ENCODE measurements at regions not wholly inside any gene's neighbourhood (a gene's known extent, or its start where the extent isn't known, plus 50 kb on each side); places are given as distances from the start of the nearest gene placed in this dataset.

DNA sequence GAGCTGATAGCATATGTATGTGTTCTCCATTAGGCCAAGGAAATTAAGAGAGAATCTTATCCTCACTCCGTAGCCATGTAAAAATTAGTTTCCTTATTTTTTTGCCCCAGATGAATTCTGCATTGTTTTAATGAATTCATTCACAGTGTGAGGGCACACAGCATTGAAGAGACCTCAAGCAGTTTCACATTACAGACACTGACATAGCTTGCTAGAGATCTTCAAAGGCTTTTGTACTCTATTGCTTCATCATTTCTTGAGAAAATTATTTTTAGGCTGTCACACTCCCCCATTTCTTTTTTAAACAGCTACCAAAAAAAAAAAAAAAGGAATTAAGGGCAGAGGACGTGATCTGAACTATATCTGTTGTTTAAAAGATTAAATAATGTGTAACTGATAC, 251.1 kb downstream of the BCAT1 start:
- H3K27me3 ChIP-seq (ENCODE audit: control insufficient read depth, insufficient read depth, low read length), result no peaks in the 10 kb centered on the region
- H4K91ac ChIP-seq (ENCODE audit: insufficient read depth, low read depth, low read length), result no peak overlapping the region
- H2BK15ac ChIP-seq (ENCODE audit: low read depth, low read length), result no peak overlapping the region
- H3K14ac ChIP-seq (replicated peaks; ENCODE audit: low read depth, low read length), result no peak overlapping the region
- H2AFZ ChIP-seq (replicated peaks; ENCODE audit: low read length, poor library complexity), result no peak overlapping the region
- H4K8ac ChIP-seq (ENCODE audit: low read depth in 2 of 2, low read length in 2 of 2), result no peak overlapping the region
- no peak for TF ChIP-seq BHLHE40 (IDR thresholded peaks at IDR 0.05; ENCODE audit: low read depth, low read length)
- no peak for TF ChIP-seq RFX5 (IDR thresholded peaks at IDR 0.05; ENCODE audit: low read depth, low read length)
- no peak for TF ChIP-seq FOS (IDR thresholded peaks at IDR 0.05; ENCODE audit: low read depth, low read length)
- no peak for TF ChIP-seq SMC3 (IDR thresholded peaks at IDR 0.05; ENCODE audit: low read depth, low read length)
- TF ChIP-seq, protein P1, sequence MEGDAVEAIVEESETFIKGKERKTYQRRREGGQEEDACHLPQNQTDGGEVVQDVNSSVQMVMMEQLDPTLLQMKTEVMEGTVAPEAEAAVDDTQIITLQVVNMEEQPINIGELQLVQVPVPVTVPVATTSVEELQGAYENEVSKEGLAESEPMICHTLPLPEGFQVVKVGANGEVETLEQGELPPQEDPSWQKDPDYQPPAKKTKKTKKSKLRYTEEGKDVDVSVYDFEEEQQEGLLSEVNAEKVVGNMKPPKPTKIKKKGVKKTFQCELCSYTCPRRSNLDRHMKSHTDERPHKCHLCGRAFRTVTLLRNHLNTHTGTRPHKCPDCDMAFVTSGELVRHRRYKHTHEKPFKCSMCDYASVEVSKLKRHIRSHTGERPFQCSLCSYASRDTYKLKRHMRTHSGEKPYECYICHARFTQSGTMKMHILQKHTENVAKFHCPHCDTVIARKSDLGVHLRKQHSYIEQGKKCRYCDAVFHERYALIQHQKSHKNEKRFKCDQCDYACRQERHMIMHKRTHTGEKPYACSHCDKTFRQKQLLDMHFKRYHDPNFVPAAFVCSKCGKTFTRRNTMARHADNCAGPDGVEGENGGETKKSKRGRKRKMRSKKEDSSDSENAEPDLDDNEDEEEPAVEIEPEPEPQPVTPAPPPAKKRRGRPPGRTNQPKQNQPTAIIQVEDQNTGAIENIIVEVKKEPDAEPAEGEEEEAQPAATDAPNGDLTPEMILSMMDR (conservative IDR thresholded peaks at IDR 0.05; ENCODE audit: low read depth, low read length), result no peak
- TF ChIP-seq MAZ (IDR thresholded peaks at IDR 0.05; ENCODE audit: borderline replicate concordance, low read depth, low read length), result no peak
- TF ChIP-seq, protein P2, sequence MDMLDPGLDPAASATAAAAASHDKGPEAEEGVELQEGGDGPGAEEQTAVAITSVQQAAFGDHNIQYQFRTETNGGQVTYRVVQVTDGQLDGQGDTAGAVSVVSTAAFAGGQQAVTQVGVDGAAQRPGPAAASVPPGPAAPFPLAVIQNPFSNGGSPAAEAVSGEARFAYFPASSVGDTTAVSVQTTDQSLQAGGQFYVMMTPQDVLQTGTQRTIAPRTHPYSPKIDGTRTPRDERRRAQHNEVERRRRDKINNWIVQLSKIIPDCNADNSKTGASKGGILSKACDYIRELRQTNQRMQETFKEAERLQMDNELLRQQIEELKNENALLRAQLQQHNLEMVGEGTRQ (IDR thresholded peaks at IDR 0.05; ENCODE audit: low read depth, low read length), result no peak
- TF ChIP-seq NFE2L2 (IDR thresholded peaks at IDR 0.05; ENCODE audit: low read depth, low read length), result no peak
- no peak for TF ChIP-seq MAFK (IDR thresholded peaks at IDR 0.05; ENCODE audit: low read depth, low read length)
- TF ChIP-seq POLR2A (IDR thresholded peaks at IDR 0.05; ENCODE audit: low read depth, low read length), result no peak
- TF ChIP-seq, protein P3, sequence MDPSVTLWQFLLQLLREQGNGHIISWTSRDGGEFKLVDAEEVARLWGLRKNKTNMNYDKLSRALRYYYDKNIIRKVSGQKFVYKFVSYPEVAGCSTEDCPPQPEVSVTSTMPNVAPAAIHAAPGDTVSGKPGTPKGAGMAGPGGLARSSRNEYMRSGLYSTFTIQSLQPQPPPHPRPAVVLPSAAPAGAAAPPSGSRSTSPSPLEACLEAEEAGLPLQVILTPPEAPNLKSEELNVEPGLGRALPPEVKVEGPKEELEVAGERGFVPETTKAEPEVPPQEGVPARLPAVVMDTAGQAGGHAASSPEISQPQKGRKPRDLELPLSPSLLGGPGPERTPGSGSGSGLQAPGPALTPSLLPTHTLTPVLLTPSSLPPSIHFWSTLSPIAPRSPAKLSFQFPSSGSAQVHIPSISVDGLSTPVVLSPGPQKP (IDR thresholded peaks at IDR 0.05; ENCODE audit: borderline replicate concordance, low read depth, low read length), result no peak
- no peak for TF ChIP-seq CEBPB (IDR thresholded peaks at IDR 0.05; ENCODE audit: low read depth, low read length)
- no CpG with 5 or more reads among the region's 2 CpGs for WGBS, 2 experiments (ENCODE audit: extremely low coverage in 2 of 2, insufficient read length in 1 of 2)
- H2AK5ac ChIP-seq (ENCODE audit: low read depth, low read length), result no peak overlapping the region
- no peak overlapping the region for H4K5ac ChIP-seq (ENCODE audit: low read depth, low read length)
- no peak overlapping the region for H3K4me2 ChIP-seq (ENCODE audit: low read depth, low read length)
- H2BK20ac ChIP-seq (ENCODE audit: low read depth, low read length), result no peak overlapping the region
- H3K4me1 ChIP-seq (ENCODE audit: control insufficient read depth, insufficient read depth, low read length), result peaks cover 2% of the 10 kb centered on the region; the same call in 1 of the 2 replicates
- no peak overlapping the region for H3K27ac ChIP-seq (ENCODE audit: insufficient read depth, low read length)
- ChIA-PET POLR2A (ENCODE audit: unreplicated experiment) (no interaction called here), CTCF (interaction anchor here (0.6 to 1.4 kb wide), 2 partner anchors 8 to 62 kb away, joined by 3 to 4 read pairs; no protein-coding TSS in a partner anchor)
- no peaks in the 10 kb centered on the region for H3K36me3 ChIP-seq (ENCODE audit: control insufficient read depth, insufficient read depth, low read length)
- no peak overlapping the region for H2BK5ac ChIP-seq (ENCODE audit: low read depth, low read length, poor library complexity, severe bottlenecking)
- H3K9ac ChIP-seq (ENCODE audit: low read depth, low read length), result no peak overlapping the region
- DNase-seq (no peak), ATAC-seq (ENCODE audit: low read depth) (no peak)
- H3K4me3 ChIP-seq (ENCODE audit: insufficient read depth, low read depth, low read length), result no peak overlapping the region
- no peak overlapping the region for H2BK120ac ChIP-seq (ENCODE audit: low read depth, low read length)
- H3K79me1 ChIP-seq (ENCODE audit: low read depth in 1 of 2, low read length in 2 of 2), result no peaks in the 10 kb centered on the region
- in situ Hi-C loops (cut with MboI; ENCODE audit: low sequenced_read_pairs), result no loop called here
- no peaks in the 10 kb centered on the region for H3K9me3 ChIP-seq (ENCODE audit: control insufficient read depth, insufficient read depth, low read length)
- intact Hi-C loops (cut with micrococcal nuclease), result no loop called here
- no peaks in the 10 kb centered on the region for H3K9me1 ChIP-seq (ENCODE audit: insufficient read depth, low read length)
- no peak overlapping the region for H3K56ac ChIP-seq (ENCODE audit: extremely low read depth, insufficient read depth, low read length)
- H4K20me1 ChIP-seq (ENCODE audit: insufficient read depth, low read length), result no peaks in the 10 kb centered on the region
- no peak overlapping the region for H3K23ac ChIP-seq (ENCODE audit: low read depth, low read length)
- dilution Hi-C loops (cut with HindIII; ENCODE audit: low sequenced_read_pairs, unreplicated experiment), result no loop called here
- BruUV-seq (replicated peaks), result no TSS peak
- no peak overlapping the region for H3K4ac ChIP-seq (ENCODE audit: low read depth, low read length)
- no peak overlapping the region for H3K18ac ChIP-seq (ENCODE audit: low read depth, low read length)
- no peak overlapping the region for H2AK9ac ChIP-seq (replicated peaks; ENCODE audit: low read depth, low read length, poor library complexity)

Data from IMR-90 (cell line).